ENCODE measurements at regions not wholly inside any gene's neighbourhood (a gene's known extent, or its start where the extent isn't known, plus 50 kb on each side); places are given as distances from the start of the nearest gene placed in this dataset.

GRCh38 chr2:145548479-145548878 lies 1028.6 kb upstream of the ZEB2 start:
- H3K4me3 ChIP-seq (ENCODE audit: low read depth, low read length): no peak overlapping the region
- peaks cover 3% of the 10 kb centered on the region; the same call in 1 of the 2 replicates for H3K4me1 ChIP-seq (ENCODE audit: control insufficient read depth, insufficient read depth, low read length)
- no peaks in the 10 kb centered on the region for H3K36me3 ChIP-seq (ENCODE audit: control insufficient read depth in 2 of 2, insufficient read depth in 1 of 2, low read length in 2 of 2)
- no peak overlapping the region for H3K27ac ChIP-seq (ENCODE audit: extremely low read depth, low read depth, low read length)
- ChIA-PET CTCF (no interaction called here), POLR2A (no interaction called here)
- H3K9me3 ChIP-seq (ENCODE audit: control insufficient read depth, insufficient read depth, low read depth, low read length): no peaks in the 10 kb centered on the region
- TF ChIP-seq ZNF48 (tag by site-specific recombination; IDR thresholded peaks at IDR 0.05) (no peak), GLIS1 (tag by site-specific recombination; IDR thresholded peaks at IDR 0.05) (no peak), ZNF416 (tag by site-specific recombination; IDR thresholded peaks at IDR 0.05) (no peak), ZNF830 (tag by site-specific recombination; IDR thresholded peaks at IDR 0.05; ENCODE audit: low read depth) (no peak), ZNF571 (tag by site-specific recombination; IDR thresholded peaks at IDR 0.05) (no peak), ZNF366 (tag by site-specific recombination; conservative IDR thresholded peaks at IDR 0.05) (no peak), ZFP69B (tag by site-specific recombination; IDR thresholded peaks at IDR 0.05) (no peak), SP3 (tag by site-specific recombination; IDR thresholded peaks at IDR 0.05) (no peak), HOXA7 (CRISPR knock-in tag; IDR thresholded peaks at IDR 0.05; ENCODE audit: borderline replicate concordance) (no peak), TRIM28 (IDR thresholded peaks at IDR 0.05; ENCODE audit: borderline replicate concordance, low read length) (no peak), ZNF37A (tag by site-specific recombination; IDR thresholded peaks at IDR 0.05) (no peak), ZFP41 (tag by site-specific recombination; IDR thresholded peaks at IDR 0.05; ENCODE audit: borderline replicate concordance) (no peak)
- TF ChIP-seq, protein P1, sequence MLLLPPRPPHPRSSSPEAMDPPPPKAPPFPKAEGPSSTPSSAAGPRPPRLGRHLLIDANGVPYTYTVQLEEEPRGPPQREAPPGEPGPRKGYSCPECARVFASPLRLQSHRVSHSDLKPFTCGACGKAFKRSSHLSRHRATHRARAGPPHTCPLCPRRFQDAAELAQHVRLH (tag by site-specific recombination; IDR thresholded peaks at IDR 0.05): no peak

GRCh38 chr2:145547620-145548019 lies 1027.7 kb upstream of the ZEB2 start:
- no peaks in the 10 kb centered on the region for H3K36me3 ChIP-seq (ENCODE audit: control insufficient read depth in 2 of 2, insufficient read depth in 1 of 2, low read length in 2 of 2)
- no peaks in the 10 kb centered on the region for H3K4me1 ChIP-seq (ENCODE audit: control insufficient read depth, insufficient read depth, low read length)
- TF ChIP-seq ZNF354C (tag by site-specific recombination; IDR thresholded peaks at IDR 0.05; ENCODE audit: borderline replicate concordance, low read depth) (no peak), ZNF280D (tag by site-specific recombination; IDR thresholded peaks at IDR 0.05) (no peak), PRDM10 (tag by site-specific recombination; IDR thresholded peaks at IDR 0.05) (no peak), ZNF16 (tag by site-specific recombination; IDR thresholded peaks at IDR 0.05; ENCODE audit: low read depth) (no peak), ZNF248 (tag by site-specific recombination; IDR thresholded peaks at IDR 0.05) (no peak), ZNF544 (tag by site-specific recombination; IDR thresholded peaks at IDR 0.05) (no peak), ZFP41 (tag by site-specific recombination; IDR thresholded peaks at IDR 0.05; ENCODE audit: borderline replicate concordance) (no peak), ZNF521 (tag by site-specific recombination; IDR thresholded peaks at IDR 0.05) (no peak), ZNF624 (tag by site-specific recombination; IDR thresholded peaks at IDR 0.05) (no peak), ZNF560 (tag by site-specific recombination; IDR thresholded peaks at IDR 0.05; ENCODE audit: borderline replicate concordance) (no peak)
- TF ChIP-seq, protein P2, sequence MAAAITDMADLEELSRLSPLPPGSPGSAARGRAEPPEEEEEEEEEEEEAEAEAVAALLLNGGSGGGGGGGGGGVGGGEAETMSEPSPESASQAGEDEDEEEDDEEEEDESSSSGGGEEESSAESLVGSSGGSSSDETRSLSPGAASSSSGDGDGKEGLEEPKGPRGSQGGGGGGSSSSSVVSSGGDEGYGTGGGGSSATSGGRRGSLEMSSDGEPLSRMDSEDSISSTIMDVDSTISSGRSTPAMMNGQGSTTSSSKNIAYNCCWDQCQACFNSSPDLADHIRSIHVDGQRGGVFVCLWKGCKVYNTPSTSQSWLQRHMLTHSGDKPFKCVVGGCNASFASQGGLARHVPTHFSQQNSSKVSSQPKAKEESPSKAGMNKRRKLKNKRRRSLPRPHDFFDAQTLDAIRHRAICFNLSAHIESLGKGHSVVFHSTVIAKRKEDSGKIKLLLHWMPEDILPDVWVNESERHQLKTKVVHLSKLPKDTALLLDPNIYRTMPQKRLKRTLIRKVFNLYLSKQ (tag by site-specific recombination; IDR thresholded peaks at IDR 0.05; ENCODE audit: borderline replicate concordance): no peak
- TF ChIP-seq, protein P3, sequence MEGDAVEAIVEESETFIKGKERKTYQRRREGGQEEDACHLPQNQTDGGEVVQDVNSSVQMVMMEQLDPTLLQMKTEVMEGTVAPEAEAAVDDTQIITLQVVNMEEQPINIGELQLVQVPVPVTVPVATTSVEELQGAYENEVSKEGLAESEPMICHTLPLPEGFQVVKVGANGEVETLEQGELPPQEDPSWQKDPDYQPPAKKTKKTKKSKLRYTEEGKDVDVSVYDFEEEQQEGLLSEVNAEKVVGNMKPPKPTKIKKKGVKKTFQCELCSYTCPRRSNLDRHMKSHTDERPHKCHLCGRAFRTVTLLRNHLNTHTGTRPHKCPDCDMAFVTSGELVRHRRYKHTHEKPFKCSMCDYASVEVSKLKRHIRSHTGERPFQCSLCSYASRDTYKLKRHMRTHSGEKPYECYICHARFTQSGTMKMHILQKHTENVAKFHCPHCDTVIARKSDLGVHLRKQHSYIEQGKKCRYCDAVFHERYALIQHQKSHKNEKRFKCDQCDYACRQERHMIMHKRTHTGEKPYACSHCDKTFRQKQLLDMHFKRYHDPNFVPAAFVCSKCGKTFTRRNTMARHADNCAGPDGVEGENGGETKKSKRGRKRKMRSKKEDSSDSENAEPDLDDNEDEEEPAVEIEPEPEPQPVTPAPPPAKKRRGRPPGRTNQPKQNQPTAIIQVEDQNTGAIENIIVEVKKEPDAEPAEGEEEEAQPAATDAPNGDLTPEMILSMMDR (tag by site-specific recombination; IDR thresholded peaks at IDR 0.05): no peak
- H3K9me3 ChIP-seq (ENCODE audit: control insufficient read depth, insufficient read depth, low read depth, low read length): no peaks in the 10 kb centered on the region
- ChIA-PET POLR2A (no interaction called here), CTCF (no interaction called here)
- no peak overlapping the region for H3K27ac ChIP-seq (ENCODE audit: extremely low read depth, low read depth, low read length)
- no peak overlapping the region for H3K4me3 ChIP-seq (ENCODE audit: low read depth, low read length)

Data from HEK293 (cell line).